ENCODE measurements at regions not wholly inside any gene's neighbourhood (a gene's known extent, or its start where the extent isn't known, plus 50 kb on each side); places are given as distances from the start of the nearest gene placed in this dataset.

DNA sequence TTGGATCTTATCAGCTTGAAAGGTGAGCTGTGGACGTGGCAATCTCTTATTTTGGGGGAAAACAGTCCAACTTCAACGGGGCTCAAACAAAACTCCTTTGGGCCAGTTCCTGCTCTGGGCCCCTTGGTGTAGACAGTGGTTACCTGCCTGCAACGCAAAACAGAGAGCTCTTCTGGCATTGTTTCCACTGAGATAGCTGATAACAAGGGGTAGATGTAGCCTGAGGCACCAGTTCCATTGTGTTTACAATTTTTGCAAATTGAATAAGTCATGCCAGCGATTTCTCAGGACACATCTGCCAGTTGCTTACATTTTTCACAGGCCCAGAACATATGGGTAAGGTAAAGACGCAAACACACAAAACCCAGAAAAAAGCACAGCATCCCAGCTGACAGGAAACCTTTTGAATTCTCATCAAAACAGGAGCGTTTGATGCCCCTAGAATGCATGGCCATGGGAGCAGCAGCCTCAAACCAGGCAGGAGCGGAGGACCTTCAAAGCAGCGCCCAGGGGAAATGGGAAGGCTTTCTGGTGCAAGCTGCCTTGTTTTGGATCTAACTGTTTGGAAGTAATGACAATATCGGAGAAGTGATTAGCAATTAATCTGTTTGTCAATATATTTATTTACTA lies 259.7 kb downstream of the AACS start:
- H3K9me3 Mint-ChIP-seq (ENCODE audit: low read depth): peaks cover 7% of the 10 kb centered on the region
- H3K27me3 Mint-ChIP-seq: peaks cover 36% of the 10 kb centered on the region
- TF ChIP-seq, protein P1, sequence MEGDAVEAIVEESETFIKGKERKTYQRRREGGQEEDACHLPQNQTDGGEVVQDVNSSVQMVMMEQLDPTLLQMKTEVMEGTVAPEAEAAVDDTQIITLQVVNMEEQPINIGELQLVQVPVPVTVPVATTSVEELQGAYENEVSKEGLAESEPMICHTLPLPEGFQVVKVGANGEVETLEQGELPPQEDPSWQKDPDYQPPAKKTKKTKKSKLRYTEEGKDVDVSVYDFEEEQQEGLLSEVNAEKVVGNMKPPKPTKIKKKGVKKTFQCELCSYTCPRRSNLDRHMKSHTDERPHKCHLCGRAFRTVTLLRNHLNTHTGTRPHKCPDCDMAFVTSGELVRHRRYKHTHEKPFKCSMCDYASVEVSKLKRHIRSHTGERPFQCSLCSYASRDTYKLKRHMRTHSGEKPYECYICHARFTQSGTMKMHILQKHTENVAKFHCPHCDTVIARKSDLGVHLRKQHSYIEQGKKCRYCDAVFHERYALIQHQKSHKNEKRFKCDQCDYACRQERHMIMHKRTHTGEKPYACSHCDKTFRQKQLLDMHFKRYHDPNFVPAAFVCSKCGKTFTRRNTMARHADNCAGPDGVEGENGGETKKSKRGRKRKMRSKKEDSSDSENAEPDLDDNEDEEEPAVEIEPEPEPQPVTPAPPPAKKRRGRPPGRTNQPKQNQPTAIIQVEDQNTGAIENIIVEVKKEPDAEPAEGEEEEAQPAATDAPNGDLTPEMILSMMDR (IDR thresholded peaks at IDR 0.05; ENCODE audit: unreplicated experiment): no peak
- H3K36me3 Mint-ChIP-seq (ENCODE audit: insufficient read depth): no peaks in the 10 kb centered on the region
- no peak overlapping the region for H3K27ac Mint-ChIP-seq
- peaks cover 13% of the 10 kb centered on the region for H3K4me1 Mint-ChIP-seq (ENCODE audit: low read depth)
- no peak overlapping the region for H3K4me3 Mint-ChIP-seq (ENCODE audit: low read depth)
- no peak for DNase-seq (ENCODE audit: low spot score, unreplicated experiment)

DNA sequence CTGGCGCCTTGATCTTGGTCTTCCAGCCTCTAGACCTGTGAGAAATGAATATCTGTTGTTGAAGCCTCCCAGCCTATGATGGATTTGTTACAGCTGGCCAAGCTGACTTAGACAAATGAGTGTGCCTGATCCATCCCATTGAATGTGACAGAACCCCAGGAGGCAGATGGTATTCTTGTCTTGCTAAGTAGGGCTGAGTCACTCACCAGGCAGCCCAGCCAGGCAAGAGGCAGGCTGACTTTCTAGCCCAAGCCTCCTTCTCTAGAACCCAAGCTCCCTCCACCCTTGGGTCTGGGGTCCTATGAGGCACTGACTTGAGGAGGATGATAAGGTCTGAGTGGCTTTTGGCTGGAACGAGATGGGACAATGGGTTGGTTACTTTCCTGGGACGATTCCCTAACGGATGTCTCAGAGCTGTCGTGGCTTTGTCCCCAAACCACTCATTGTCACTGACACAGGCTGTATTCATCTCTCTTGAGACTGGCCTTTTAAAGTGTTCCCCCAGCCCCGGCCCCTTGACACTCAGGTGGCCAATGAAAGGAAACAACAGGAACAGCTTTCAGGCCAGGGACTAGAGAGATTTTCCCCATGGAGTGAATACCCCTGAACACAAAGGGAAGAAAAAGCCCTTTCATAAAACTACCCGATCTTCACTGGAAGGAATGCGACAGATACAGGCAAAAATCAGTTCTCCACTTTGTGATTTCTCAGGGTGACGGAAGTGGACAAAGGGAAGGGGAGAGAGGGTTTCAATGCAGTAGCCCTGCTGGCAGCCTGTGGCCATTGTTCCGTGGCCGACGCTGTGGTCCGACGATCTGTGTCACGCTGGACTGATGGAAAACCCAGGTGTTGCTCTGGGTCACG lies 264.2 kb downstream of the AACS start:
- TF ChIP-seq, protein P1 (IDR thresholded peaks at IDR 0.05; ENCODE audit: unreplicated experiment): no peak
- H3K4me3 Mint-ChIP-seq (ENCODE audit: low read depth): no peak overlapping the region
- H3K36me3 Mint-ChIP-seq (ENCODE audit: insufficient read depth): no peaks in the 10 kb centered on the region
- H3K9me3 Mint-ChIP-seq (ENCODE audit: low read depth): peaks cover 4% of the 10 kb centered on the region
- peaks cover 10% of the 10 kb centered on the region for H3K4me1 Mint-ChIP-seq (ENCODE audit: low read depth)
- peaks cover 49% of the 10 kb centered on the region for H3K27me3 Mint-ChIP-seq
- no peak overlapping the region for H3K27ac Mint-ChIP-seq
- no peak for DNase-seq (ENCODE audit: low spot score, unreplicated experiment)

DNA sequence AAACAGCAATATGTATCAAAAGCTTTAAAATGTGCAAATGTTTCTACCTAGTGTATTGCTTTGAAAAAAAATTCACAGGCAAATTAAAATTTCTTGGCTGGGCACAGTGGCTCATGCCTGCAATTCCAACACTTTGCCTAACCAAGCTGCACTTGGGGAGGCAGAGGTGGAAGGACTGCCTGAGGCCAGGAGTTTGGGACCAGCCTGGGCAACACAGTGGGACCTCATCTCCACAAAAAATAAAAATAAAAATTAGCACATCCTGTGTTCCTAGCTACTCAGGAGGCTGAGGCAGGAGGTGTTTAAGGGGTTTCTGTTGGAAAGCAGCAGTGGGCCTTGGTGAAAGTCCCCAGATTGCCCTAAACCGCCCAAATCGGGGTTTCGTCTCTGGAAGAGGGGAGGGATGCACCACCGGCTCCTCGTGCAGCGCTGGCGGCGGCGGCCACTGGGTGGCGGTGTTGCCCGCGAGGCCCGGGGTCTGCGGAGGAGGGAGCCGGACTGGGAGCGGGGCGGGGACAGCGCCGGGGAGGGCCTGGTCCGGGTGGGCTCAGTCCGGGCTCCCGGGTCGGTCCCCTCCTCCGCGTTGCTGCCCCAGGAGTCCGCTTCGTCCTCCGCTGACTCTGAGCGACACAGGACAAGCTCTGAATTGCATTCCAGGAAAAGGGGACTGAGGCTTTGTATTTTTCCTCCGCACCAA lies 265.6 kb downstream of the AACS start:
- Mint-ChIP-seq H3K4me3 (ENCODE audit: low read depth) (peak overlapping the region; percentile 69), H3K4me1 (ENCODE audit: low read depth) (peaks cover 3% of the 10 kb centered on the region), H3K27ac (no peak overlapping the region), H3K36me3 (ENCODE audit: insufficient read depth) (no peaks in the 10 kb centered on the region), H3K9me3 (ENCODE audit: low read depth) (peaks cover 4% of the 10 kb centered on the region), H3K27me3 (peaks cover 55% of the 10 kb centered on the region)
- TF ChIP-seq, protein P1 (IDR thresholded peaks at IDR 0.05; ENCODE audit: unreplicated experiment): peak; percentile 96
- peak; percentile 87 for DNase-seq (ENCODE audit: low spot score, unreplicated experiment)

DNA sequence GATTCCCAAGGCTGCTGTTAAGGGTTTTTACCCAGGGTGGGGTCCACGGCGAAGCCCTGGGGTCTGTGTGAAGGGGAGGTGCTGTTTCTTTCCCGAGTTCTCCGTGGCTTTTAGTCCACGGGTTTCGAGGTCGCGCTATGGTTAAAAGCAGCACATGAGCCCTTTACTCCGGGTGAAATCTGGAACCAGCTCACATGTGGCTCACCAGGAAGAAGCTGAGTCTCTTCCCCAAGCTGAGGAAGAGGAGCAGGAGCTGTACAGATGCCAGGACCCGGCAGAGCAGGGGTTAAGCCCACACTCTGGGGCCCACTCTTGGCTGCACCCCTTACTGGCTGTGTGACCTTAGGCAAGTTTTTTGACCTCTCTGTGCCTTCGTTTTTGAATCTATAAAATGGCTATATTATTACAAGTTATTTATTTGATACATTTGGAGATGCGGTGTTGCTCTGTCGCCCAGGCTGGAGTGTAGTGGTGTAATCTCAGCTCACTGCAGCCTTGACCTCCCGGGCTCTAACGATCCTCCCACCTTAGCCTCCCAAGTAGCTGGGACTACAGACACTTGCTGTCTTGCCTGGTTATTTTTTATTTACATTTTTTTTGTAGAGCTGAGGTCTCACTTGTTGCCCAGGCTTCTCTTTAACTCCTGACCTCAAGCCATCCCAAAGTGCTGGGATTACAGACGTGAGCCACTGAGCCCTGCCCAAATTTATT lies 266.3 kb downstream of the AACS start:
- TF ChIP-seq, protein P1 (IDR thresholded peaks at IDR 0.05; ENCODE audit: unreplicated experiment): no peak
- Mint-ChIP-seq H3K4me3 (ENCODE audit: low read depth) (peak overlapping the region; percentile 69), H3K27me3 (peaks cover 54% of the 10 kb centered on the region), H3K36me3 (ENCODE audit: insufficient read depth) (no peaks in the 10 kb centered on the region), H3K4me1 (ENCODE audit: low read depth) (no peaks in the 10 kb centered on the region), H3K9me3 (ENCODE audit: low read depth) (peaks cover 4% of the 10 kb centered on the region), H3K27ac (no peak overlapping the region)
- DNase-seq (ENCODE audit: low spot score, unreplicated experiment): no peak

DNA sequence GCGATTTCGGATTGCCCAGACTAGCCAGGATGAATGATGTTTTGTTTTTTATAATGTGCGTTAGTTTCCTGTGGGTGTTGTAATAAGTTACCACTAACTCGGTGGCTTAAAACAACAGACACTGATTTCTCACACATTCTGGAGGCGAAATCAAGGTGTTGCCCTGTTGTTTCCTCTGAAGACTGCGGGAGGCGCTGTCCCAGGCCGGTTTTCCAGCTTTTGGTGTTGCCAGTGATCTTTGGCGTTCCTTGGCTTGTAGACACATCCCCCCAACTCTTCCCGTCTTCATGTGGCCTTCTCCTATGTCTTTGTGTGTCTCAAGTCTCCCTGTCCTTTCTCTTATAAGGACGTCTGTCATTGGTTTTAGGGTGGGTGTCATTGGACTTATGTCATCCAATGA lies 267.7 kb downstream of the AACS start:
- peaks cover 4% of the 10 kb centered on the region for H3K9me3 Mint-ChIP-seq (ENCODE audit: low read depth)
- no peaks in the 10 kb centered on the region for H3K4me1 Mint-ChIP-seq (ENCODE audit: low read depth)
- DNase-seq (ENCODE audit: low spot score, unreplicated experiment): no peak
- H3K27ac Mint-ChIP-seq: no peak overlapping the region
- H3K4me3 Mint-ChIP-seq (ENCODE audit: low read depth): no peak overlapping the region
- TF ChIP-seq, protein P1 (IDR thresholded peaks at IDR 0.05; ENCODE audit: unreplicated experiment): peak; percentile 17
- no peaks in the 10 kb centered on the region for H3K36me3 Mint-ChIP-seq (ENCODE audit: insufficient read depth)
- H3K27me3 Mint-ChIP-seq: peaks cover 47% of the 10 kb centered on the region

Data from progenitor cell of endocrine pancreas (in vitro differentiated cells).